RWPE1 (cell line): ENCODE measurements at regions not wholly inside any gene's neighbourhood (a gene's known extent, or its start where the extent isn't known, plus 50 kb on each side); places are given as distances from the start of the nearest gene placed in this dataset.

ENCODE experiments used
- CTCF ChIA-PET: fragments of 350-600 bp; sonication (Branson Sonifier 250); formaldehyde crosslinking; extraction: SDS; loops from one replicate; lab custom pipeline; 2021; lab: Yijun Ruan, JAX
- POLR2A ChIA-PET: fragments of 400-600 bp; formaldehyde crosslinking; extraction: SDS; loops from one replicate; lab custom pipeline; 2020; ENCODE audit warnings: antibody characterized with exemption; ENCODE audit not compliant: low non-redundant PET; lab: Yijun Ruan, JAX
- DNase-seq: peaks from one replicate; pipeline ENCODE4 v3.0.0; 2012; ENCODE audit warnings: low spot score
- H3K27ac ChIP-seq: fragments of 450-650 bp; 2 replicates; pipeline ENCODE4 v1.5.1; 2017
- CTCF ChIP-seq: fragments of 450-650 bp; conservative IDR thresholded peaks from 2 replicates; pipeline ENCODE4 v1.5.1; 2017; ENCODE audit warnings: low read depth, mild to moderate bottlenecking

- ChIA-PET POLR2A (no interaction called here), CTCF (no interaction called here)
- H3K27ac ChIP-seq, result no peak overlapping the region
- no peak for DNase-seq
- no peak for TF ChIP-seq CTCF
Observed at GRCh38 chr3:30526031-30526430, 80.4 kb upstream of the TGFBR2 start.

- ChIA-PET POLR2A (no interaction called here), CTCF (no interaction called here)
- no peak for DNase-seq
- no peak for TF ChIP-seq CTCF
- H3K27ac ChIP-seq, result no peak overlapping the region
Observed at GRCh38 chr3:30527186-30527585, 79.2 kb upstream of the TGFBR2 start.

DNA sequence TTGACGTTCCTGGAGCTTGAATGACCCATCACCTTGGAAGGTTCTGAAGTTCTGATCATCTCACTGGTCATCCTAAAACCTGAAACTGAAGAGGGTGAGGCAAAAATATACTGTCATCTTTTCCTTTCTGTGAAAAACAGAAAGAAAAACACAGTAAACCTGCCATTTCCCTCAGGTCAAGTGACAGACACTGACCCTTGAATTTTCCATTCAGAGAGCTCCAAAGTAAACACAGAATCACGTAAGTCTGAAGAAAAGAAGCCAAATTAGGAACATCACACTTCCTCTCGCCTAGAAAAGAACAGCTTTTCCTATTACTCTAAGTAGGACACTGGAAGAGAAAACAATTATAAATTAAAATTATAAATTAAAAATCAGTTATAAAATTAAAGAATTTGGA, 78.7 kb upstream of the TGFBR2 start:
- no peak for DNase-seq
- TF ChIP-seq CTCF, result no peak
- POLR2A ChIA-PET, result no interaction called here
- no peak overlapping the region for H3K27ac ChIP-seq
- CTCF ChIA-PET, result no interaction called here

DNA sequence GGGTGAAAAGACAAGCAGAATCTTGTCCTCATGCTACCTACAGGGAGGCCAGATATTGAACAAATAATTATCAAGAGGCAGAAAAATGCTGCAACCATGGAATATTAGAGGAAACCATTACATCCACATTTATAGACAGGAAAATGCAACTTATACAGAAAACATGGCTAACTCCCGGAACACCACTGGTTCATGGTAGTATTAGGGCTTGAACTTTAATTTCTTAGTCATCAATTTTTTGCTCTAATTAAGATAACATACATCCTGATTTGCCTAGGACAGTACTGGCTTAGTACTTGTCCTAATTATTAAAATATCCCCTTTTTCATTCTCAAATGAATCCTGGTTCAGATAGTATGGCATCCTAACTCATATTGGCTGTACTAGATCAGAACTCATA, 76.3 kb upstream of the TGFBR2 start:
- TF ChIP-seq CTCF, result no peak
- CTCF ChIA-PET, result no interaction called here
- DNase-seq, result no peak
- POLR2A ChIA-PET, result no interaction called here
- H3K27ac ChIP-seq, result no peak overlapping the region

- POLR2A ChIA-PET, result no interaction called here
- CTCF ChIA-PET, result no interaction called here
- TF ChIP-seq CTCF, result no peak
- no peak overlapping the region for H3K27ac ChIP-seq
- no peak for DNase-seq
Observed at GRCh38 chr3:30531017-30531570, 75.3 kb upstream of the TGFBR2 start.

DNA sequence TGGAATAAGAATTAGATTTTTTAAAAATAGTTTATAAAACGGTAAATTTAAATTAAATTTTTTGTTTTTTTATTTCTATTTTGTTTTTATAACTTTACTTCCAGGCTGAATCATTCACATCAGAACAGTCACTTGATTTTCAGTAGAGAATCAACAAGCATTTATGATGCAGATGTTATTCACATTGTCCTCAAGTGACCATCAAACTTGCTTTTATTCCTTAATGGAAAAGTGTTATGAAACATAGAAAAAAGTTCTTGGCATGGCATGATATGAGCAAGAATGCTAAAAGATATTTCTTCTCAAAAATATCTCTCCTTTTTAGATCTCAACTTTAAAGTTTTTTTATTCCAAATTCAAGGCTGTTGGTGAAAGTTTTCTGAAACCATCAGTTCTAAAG, 70.9 kb upstream of the TGFBR2 start:
- ChIA-PET CTCF (no interaction called here), POLR2A (no interaction called here)
- no peak overlapping the region for H3K27ac ChIP-seq
- no peak for TF ChIP-seq CTCF
- DNase-seq, result no peak
